OCI-LY7 (cell line): ENCODE measurements at regions not wholly inside any gene's neighbourhood (a gene's known extent, or its start where the extent isn't known, plus 50 kb on each side); places are given as distances from the start of the nearest gene placed in this dataset.

Experiments
- BruUV-seq: library from RNA; stranded (reverse); fragments of 400-500 nt; replicated peaks from 2 replicates; lab custom pipeline; 2021; lab: Mats Ljungman, UMichigan
- CTCF ChIA-PET: fragments of 300-600 bp; sonication (Branson Sonifier 250); formaldehyde crosslinking; loops from one replicate; lab custom pipeline; 2022; ENCODE audit warnings: antibody characterized with exemption; ENCODE audit not compliant: unreplicated experiment; lab: Charles Lee
- POLR2A ChIA-PET: fragments of 300-600 bp; sonication (Branson Sonifier 250); formaldehyde crosslinking; loops from one replicate; lab custom pipeline; 2022; ENCODE audit warnings: antibody characterized with exemption; lab: Charles Lee
- DNase-seq: peaks from one replicate; pipeline ENCODE4 v3.0.0-alpha.2; 2015; ENCODE audit warnings: low spot score
- H2AFZ ChIP-seq: fragments of 200-600 bp; sonication (generic), shearing (Covaris generic); 2 replicates; pipeline ENCODE4 v1.6.1; 2014; ENCODE audit warnings: mild to moderate bottlenecking, antibody characterized with exemption, low read length, moderate library complexity
- H3K27ac ChIP-seq: fragments of 200-600 bp; sonication (generic); 2 replicates; pipeline ENCODE4 v1.5.1; 2014; ENCODE audit warnings: mixed run types, low read depth, mild to moderate bottlenecking, moderate library complexity, low read length, inconsistent platforms; ENCODE audit not compliant: poor library complexity, severe bottlenecking
- H3K36me3 ChIP-seq: fragments of 200-600 bp; sonication (generic); 2 replicates; pipeline ENCODE4 v1.6.1; 2014; ENCODE audit warnings: mild to moderate bottlenecking, antibody characterized with exemption, low read length, moderate library complexity, mixed read lengths; ENCODE audit not compliant: insufficient read depth
- H3K4me1 ChIP-seq: fragments of 200-600 bp; sonication (generic); 2 replicates; pipeline ENCODE4 v1.5.1; 2014; ENCODE audit warnings: mild to moderate bottlenecking, low read length; ENCODE audit not compliant: insufficient read depth, poor library complexity, severe bottlenecking
- H3K4me2 ChIP-seq: fragments of 200-600 bp; sonication (generic); 2 replicates; pipeline ENCODE4 v1.6.1; 2014; ENCODE audit warnings: mild to moderate bottlenecking, low read length
- H3K4me3 ChIP-seq: fragments of 200-600 bp; sonication (generic); 2 replicates; pipeline ENCODE4 v1.5.1; 2014; ENCODE audit warnings: mild to moderate bottlenecking, low read depth, low read length; ENCODE audit not compliant: poor library complexity, severe bottlenecking
- H3K79me2 ChIP-seq: fragments of 200-600 bp; sonication (generic); 2 replicates; pipeline ENCODE4 v1.6.1; 2016; ENCODE audit warnings: low read depth, mild to moderate bottlenecking, low read length, moderate library complexity, mixed read lengths; ENCODE audit not compliant: insufficient read depth
- H3K9me2 ChIP-seq: fragments of 200-600 bp; sonication (generic); 2 replicates; pipeline ENCODE4 v1.6.1; 2016; ENCODE audit warnings: mild to moderate bottlenecking, low read length, mixed read lengths; ENCODE audit not compliant: insufficient read depth
- H3K9me3 ChIP-seq: fragments of 200-600 bp; sonication (generic); 2 replicates; pipeline ENCODE4 v1.6.1; 2014; ENCODE audit warnings: mild to moderate bottlenecking, mixed run types, low read length, mixed read lengths
- H4K20me1 ChIP-seq: fragments of 200-600 bp; sonication (generic); 2 replicates; pipeline ENCODE4 v1.6.1; 2014; ENCODE audit warnings: mild to moderate bottlenecking, antibody characterized with exemption, low read length, moderate library complexity, mixed read lengths; ENCODE audit not compliant: insufficient read depth
- EZH2phosphoT487 ChIP-seq: fragments of 200-600 bp; sonication (generic); IDR thresholded peaks from 2 replicates; pipeline ENCODE4 v1.6.1; 2018; ENCODE audit warnings: low read depth, borderline replicate concordance, mild to moderate bottlenecking, mixed run types, antibody characterized with exemption, low read length, moderate library complexity, mixed read lengths
- intact Hi-C: fragments of 100-400 bp; cut with micrococcal nuclease; formaldehyde crosslinking; loops from one replicate; pipeline ENCODE4 v1.10.0; 2022; ENCODE audit not compliant: unreplicated experiment
- TF ChIP-seq, protein P1 (sequence below): fragments of 200-600 bp; sonication (generic); conservative IDR thresholded peaks from 2 replicates; pipeline ENCODE4 v1.5.1; 2014; ENCODE audit warnings: mild to moderate bottlenecking, antibody characterized with exemption, low read length, moderate library complexity, mixed read lengths

DNA sequence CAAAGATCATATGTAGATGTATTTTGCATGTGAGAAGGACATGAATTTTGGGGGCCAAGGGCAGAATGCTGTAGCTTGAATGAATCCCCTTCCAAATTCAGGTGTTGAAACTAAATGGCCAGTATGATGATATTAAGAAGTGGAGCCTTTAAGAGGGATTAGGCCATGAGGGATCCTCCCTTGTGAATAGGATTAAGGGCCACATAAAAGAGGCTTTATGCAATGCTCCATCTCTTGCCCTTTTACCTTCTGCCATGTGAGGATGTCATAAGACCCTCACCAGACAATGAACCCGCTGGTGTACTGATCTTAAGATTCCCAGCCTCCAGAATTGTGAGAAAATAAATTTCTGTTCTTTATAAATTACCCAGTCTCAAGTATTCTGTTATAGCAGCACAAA, 206.1 kb downstream of the YTHDC2 start:
- intact Hi-C loops: no loop called here
- no TSS peak for BruUV-seq
- ChIA-PET POLR2A (no interaction called here), CTCF (no interaction called here)
- Histone ChIP-seq H3K27ac (no peak overlapping the region), H3K36me3 (no peaks in the 10 kb centered on the region), H4K20me1 (no peaks in the 10 kb centered on the region), H3K9me2 (no peaks in the 10 kb centered on the region), H3K79me2 (no peaks in the 10 kb centered on the region), H3K4me3 (no peak overlapping the region), H3K4me2 (no peak overlapping the region), H2AFZ (no peak overlapping the region), H3K4me1 (no peaks in the 10 kb centered on the region), H3K9me3 (no peaks in the 10 kb centered on the region)
- DNase-seq: no peak
- TF ChIP-seq, protein P1, sequence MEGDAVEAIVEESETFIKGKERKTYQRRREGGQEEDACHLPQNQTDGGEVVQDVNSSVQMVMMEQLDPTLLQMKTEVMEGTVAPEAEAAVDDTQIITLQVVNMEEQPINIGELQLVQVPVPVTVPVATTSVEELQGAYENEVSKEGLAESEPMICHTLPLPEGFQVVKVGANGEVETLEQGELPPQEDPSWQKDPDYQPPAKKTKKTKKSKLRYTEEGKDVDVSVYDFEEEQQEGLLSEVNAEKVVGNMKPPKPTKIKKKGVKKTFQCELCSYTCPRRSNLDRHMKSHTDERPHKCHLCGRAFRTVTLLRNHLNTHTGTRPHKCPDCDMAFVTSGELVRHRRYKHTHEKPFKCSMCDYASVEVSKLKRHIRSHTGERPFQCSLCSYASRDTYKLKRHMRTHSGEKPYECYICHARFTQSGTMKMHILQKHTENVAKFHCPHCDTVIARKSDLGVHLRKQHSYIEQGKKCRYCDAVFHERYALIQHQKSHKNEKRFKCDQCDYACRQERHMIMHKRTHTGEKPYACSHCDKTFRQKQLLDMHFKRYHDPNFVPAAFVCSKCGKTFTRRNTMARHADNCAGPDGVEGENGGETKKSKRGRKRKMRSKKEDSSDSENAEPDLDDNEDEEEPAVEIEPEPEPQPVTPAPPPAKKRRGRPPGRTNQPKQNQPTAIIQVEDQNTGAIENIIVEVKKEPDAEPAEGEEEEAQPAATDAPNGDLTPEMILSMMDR: no peak

DNA sequence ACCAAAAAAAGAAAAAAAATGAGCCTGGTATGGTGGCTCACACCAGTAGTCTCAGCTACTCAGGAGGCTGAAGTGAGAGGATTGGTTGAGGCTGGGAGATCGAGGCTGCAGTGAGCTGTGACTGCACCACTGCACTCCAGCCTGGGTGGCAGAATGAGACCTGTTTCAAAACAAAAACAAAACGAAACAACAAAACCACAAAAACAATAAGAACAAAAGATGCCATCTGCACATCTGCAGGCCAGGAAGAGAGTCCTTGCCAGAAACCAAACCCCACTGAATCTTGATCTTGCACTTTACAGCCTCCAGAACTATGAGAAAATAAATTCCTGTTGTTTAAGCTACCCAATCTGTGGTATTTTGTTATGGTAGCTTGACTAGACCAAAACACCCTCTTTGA, 207.7 kb downstream of the YTHDC2 start:
- no peak for DNase-seq
- Histone ChIP-seq H3K9me2 (no peaks in the 10 kb centered on the region), H3K36me3 (no peaks in the 10 kb centered on the region), H2AFZ (no peak overlapping the region), H3K4me1 (no peaks in the 10 kb centered on the region), H4K20me1 (no peaks in the 10 kb centered on the region), H3K9me3 (no peaks in the 10 kb centered on the region), H3K4me2 (no peak overlapping the region), H3K79me2 (no peaks in the 10 kb centered on the region), H3K4me3 (no peak overlapping the region), H3K27ac (no peak overlapping the region)
- no TSS peak for BruUV-seq
- no peak for TF ChIP-seq EZH2phosphoT487
- TF ChIP-seq, protein P1: no peak
- intact Hi-C loops: no loop called here
- ChIA-PET CTCF (no interaction called here), POLR2A (interaction anchor here (0.6 kb wide), 1 partner anchor 282 kb away, joined by 3 read pairs; no protein-coding TSS in a partner anchor)

DNA sequence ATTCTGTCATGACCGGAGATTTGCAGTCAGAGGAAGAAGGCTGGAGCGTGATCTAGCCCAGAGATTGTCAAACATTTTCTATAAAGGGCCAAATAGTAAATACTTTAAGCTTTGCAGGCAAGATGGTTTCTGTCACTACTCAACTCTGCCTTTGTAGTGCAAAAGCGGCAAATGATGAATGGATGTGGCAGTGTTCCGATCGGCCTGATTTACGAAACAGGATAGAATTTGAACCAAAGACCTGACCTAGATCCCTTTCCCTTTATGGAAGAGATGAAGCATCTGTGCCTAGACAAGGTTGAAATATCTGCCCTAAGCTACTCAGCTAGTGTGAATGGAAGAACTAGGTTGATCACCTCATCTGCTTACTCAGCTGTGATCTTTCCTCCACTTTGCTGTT, 209.5 kb downstream of the YTHDC2 start:
- ChIA-PET POLR2A (no interaction called here), CTCF (no interaction called here)
- Histone ChIP-seq H3K79me2 (no peaks in the 10 kb centered on the region), H3K9me2 (no peaks in the 10 kb centered on the region), H3K4me2 (no peak overlapping the region), H3K4me1 (no peaks in the 10 kb centered on the region), H3K36me3 (no peaks in the 10 kb centered on the region), H3K4me3 (no peak overlapping the region), H2AFZ (no peak overlapping the region), H4K20me1 (no peaks in the 10 kb centered on the region), H3K9me3 (no peaks in the 10 kb centered on the region), H3K27ac (no peak overlapping the region)
- DNase-seq: no peak
- intact Hi-C loops: no loop called here
- BruUV-seq: no TSS peak
- TF ChIP-seq EZH2phosphoT487: no peak
- TF ChIP-seq, protein P1: no peak
